MV-4-11 (cell line): ENCODE measurements at regions not wholly inside any gene's neighbourhood (a gene's known extent, or its start where the extent isn't known, plus 50 kb on each side); places are given as distances from the start of the nearest gene placed in this dataset.

Experiments
- DNase-seq: peaks from one replicate; lab custom pipeline; 2025; lab: John Stamatoyannopoulos, UW

DNA sequence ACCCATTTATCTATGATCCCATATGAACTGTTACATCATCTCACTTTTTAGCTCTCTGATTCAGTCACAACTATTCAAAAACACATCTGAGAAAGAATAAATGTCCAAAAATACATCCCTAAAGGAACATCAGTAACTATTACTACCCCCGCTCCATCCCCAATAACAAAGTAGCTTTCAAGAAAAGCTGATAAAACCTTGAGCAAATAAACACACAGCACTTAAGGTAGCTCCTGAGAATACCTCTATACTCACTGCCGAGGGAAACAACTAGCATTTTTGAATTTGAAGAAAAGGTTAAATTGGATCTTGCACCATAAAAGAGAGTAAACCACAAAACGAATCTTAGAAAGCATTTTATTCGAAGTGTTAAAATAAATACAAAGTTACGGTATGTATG lies 63.4 kb downstream of the PMAIP1 start:
- DNase-seq = no peak

DNA sequence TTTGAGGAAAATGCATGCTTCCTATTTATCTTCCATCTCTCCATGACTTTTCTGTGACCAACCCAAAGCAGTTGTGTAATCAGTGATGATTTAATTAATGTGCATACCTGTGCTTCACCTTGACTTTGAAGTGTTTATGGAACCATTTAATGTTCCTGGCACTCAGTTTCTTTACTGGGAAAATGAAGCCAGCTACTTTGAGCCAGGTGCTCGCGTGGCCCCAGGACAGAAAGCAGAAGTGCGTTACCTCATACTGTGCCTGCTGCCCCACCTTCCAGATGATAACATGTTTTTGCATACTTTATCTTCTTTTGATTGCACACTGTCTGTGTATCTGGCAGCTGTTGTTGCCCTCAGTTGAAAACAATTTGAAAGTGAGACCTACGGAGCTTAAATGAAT lies 61.3 kb downstream of the PMAIP1 start:
- DNase-seq = no peak

DNA sequence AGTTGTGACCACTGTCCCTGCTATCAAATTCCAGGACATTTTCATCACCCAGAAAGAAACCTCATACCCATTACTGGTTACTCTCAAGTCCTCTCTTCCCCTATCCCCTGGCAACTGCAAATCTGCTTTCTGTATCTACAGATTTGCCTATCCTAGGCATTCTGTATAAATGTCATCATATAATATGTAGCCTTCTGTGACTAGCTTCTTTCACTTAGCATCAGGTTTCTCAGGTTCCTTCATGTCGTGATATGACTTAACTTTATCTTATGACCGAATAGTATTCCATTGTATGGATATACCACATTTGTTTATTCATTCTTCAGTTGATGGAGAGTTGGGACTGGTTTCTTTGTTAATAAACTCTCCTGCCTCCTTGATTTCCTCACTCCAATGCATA lies 60.5 kb downstream of the PMAIP1 start:
- DNase-seq = no peak

DNA sequence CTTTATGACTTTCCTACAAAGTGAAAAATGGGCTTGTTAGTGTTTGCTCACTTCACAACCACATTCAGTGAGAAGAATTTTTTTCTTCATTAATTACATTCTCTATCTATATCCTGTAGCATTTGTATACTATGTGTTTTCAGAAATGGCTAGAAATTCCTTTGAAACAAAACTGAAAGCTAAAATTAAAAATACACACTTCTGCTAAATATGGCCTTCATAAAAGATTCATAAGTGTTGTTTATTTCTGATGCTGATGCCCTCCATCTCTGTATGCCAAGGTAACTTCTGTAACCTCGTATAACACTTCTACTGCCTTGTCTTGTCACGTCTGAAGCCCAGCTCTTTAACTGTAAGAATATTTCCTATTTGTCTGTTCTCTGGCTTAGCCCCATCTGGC lies 59.8 kb downstream of the PMAIP1 start:
- DNase-seq = no peak

DNA sequence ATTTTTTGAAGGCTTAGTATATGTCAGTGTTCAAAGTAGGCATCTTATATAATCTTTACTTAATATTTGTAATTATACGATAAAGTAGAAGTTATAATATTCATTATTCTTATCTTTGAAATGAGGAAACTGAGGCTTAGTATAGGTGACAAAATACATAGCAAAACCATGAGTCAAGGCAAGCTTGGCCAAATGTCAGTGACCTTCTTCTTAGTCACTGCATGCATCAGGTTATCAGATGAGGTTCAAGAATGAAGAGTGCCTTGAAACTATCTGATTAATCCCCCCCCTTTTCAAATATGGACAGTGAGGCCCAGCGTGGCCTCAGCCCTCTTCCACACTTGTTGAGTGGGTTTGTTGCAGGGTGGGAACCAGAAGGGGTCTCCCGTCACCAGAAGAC lies 59.3 kb downstream of the PMAIP1 start:
- DNase-seq = no peak

DNA sequence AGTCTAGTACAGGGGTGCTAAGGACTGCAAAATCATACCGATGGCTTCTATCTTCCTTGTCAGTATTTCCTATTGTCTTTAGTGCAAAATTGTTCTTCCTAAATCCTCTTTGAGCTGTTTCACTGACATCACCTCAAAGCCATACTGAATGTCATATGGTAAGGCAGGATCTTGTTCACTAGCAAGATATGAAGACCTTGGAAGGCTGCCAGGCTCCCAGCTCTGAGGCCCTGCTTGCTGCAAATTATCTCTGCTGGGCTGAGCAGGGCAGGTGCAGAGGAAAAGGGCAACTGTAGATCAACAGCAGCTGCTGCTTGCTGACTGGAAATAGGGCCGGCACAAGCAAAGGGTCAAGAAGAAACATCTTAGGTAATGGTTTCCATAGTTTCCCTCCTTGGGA lies 58.2 kb downstream of the PMAIP1 start:
- peak; percentile 38 for DNase-seq

DNA sequence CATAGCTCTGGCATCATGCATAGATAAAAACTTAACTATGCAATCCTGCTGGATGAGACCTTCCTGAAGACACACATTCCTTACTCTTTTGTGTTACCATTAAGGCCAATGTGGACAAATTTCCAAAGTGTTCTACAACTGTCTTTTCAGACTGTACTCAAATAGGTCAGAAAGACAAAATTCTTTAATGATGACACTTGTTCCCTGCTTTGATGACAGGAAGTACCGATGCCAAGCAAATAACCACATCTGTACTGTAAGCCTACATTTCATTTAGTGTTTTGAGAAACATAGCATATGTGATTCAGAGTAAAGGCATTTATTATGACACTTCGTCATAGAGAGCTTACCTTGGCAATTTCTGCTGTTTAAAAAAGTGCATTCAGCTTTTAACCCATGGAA lies 55.0 kb downstream of the PMAIP1 start:
- no peak for DNase-seq

DNA sequence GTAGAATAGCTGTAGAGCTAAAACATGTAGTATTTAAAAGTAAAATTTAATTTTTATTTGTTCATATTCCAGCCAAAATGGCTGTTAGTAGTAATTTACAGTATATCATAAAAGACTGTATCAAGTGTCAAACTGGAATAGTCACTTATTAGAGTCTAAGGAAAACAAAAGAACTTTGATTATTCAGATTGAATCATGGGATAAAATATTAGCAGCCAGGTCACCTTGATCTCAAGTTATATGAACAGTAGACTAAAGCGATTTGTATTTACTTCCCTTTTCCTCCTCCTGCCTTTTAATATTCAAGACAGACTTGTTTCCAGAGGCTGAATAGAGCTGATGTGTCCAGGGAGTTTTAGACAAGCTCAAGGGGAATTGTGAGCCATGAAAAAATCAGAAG lies 54.4 kb downstream of the PMAIP1 start:
- DNase-seq = no peak
